ENCODE measurements at regions not wholly inside any gene's neighbourhood (a gene's known extent, or its start where the extent isn't known, plus 50 kb on each side); places are given as distances from the start of the nearest gene placed in this dataset.

DNA sequence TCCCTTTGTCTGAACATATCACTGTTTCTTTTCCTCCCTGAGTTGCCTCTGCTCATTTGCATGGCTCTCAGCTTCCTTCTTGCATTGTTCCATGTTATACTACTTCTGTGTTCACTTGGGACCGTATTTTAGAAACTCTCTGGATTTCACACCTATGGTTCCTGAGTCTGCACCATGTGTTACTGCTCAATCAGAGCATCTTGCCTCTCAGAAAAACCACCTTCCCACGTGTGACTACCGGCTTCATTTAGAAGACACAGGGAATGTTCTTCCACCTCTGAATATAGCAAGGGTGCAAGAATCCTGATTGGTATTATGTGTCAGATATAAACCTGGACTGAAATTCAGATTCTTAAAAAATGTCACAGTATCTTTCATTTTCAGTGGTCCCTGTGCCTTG, 731.2 kb downstream of the TDRD15 start:
- no peak overlapping the region for H3K4me3 ChIP-seq (replicated peaks; ENCODE audit: low read depth, low read length)
- no peak for DNase-seq (ENCODE audit: extremely low read depth, low read depth)
- TF ChIP-seq, protein P1, sequence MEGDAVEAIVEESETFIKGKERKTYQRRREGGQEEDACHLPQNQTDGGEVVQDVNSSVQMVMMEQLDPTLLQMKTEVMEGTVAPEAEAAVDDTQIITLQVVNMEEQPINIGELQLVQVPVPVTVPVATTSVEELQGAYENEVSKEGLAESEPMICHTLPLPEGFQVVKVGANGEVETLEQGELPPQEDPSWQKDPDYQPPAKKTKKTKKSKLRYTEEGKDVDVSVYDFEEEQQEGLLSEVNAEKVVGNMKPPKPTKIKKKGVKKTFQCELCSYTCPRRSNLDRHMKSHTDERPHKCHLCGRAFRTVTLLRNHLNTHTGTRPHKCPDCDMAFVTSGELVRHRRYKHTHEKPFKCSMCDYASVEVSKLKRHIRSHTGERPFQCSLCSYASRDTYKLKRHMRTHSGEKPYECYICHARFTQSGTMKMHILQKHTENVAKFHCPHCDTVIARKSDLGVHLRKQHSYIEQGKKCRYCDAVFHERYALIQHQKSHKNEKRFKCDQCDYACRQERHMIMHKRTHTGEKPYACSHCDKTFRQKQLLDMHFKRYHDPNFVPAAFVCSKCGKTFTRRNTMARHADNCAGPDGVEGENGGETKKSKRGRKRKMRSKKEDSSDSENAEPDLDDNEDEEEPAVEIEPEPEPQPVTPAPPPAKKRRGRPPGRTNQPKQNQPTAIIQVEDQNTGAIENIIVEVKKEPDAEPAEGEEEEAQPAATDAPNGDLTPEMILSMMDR (IDR thresholded peaks at IDR 0.05; ENCODE audit: low read depth, low read length, missing control alignments), result no peak

DNA sequence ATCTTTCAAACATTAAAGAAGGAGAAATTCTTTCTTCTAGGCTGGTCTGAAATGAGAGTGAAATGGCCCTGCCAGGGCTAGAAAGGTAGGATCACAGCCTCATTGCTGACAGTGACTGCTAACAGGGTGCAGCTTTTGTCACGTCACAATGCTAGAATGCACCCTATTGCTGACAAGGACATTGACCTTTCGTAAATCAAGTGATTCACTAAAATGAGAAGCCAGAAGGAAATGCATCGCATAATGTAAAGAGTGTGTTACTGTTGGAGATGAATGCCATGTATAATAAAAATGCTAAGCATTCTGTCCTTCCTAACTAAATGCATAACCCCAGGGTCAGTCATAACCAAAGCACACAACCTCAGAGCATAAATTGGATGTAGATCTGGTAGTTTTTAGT, 732.9 kb downstream of the TDRD15 start:
- no peak for DNase-seq (ENCODE audit: extremely low read depth, low read depth)
- no peak overlapping the region for H3K4me3 ChIP-seq (replicated peaks; ENCODE audit: low read depth, low read length)
- TF ChIP-seq, protein P1 (IDR thresholded peaks at IDR 0.05; ENCODE audit: low read depth, low read length, missing control alignments), result no peak

DNA sequence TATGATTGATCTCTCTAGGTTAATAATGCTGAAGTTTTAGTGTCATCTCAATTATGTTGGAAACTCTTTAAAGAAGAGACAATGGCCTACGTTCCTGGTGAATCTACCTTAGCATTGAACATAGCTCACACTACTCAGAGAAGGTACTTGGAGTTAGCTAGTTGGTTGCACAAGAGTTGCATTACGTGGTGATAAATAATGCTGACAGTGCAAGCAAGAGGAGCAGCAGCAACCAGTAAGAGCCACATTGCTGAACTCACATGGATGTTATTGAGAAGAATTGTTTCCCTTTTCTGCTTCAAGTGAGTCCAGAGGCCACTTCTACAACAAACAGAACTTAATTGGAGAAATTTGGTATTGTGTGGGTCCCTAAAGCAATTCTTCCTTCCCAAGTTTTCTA, 737.1 kb downstream of the TDRD15 start:
- no peak for DNase-seq (ENCODE audit: extremely low read depth, low read depth)
- TF ChIP-seq, protein P1 (IDR thresholded peaks at IDR 0.05; ENCODE audit: low read depth, low read length, missing control alignments), result no peak
- H3K4me3 ChIP-seq (replicated peaks; ENCODE audit: low read depth, low read length), result no peak overlapping the region

DNA sequence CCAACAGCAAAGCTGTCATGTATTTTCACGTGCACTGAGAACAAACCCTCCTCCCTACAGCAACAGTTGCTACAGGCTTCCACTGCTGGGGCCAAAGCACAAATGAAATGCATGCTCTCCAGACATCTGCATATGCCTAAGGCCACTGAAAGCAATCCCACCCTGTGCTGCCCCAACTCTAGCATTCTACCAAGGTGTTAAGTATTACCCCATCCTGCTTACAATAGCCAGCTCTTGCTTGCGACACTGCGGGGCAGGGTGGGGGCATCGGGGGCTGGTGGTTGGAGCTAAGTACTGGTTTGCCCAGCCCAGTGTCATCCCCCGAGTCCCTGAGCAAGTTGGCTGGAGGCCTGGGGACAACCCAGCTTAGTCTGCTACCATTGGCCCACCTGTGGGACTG, 742.5 kb downstream of the TDRD15 start:
- TF ChIP-seq, protein P1 (IDR thresholded peaks at IDR 0.05; ENCODE audit: low read depth, low read length, missing control alignments), result no peak
- H3K4me3 ChIP-seq (replicated peaks; ENCODE audit: low read depth, low read length), result no peak overlapping the region
- no peak for DNase-seq (ENCODE audit: extremely low read depth, low read depth)

DNA sequence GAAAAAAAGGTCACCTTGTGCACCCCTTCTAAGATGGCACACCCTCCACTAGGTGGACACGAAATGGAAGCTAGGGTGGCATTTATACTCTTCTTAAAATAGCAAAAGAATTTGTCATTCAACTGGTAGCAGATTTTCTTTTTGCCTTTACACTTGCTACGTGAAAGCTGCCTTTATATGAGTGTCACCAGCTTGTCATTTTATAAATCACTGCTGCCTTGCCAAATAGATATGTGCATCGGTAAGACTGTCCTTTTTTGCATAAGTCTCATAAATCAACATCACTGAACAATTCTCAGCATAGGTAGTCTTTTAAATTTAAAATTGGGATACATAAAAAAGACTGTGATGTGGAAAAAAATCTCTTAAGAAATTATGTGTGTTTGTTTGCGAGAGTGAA, 764.1 kb downstream of the TDRD15 start:
- TF ChIP-seq, protein P1 (IDR thresholded peaks at IDR 0.05; ENCODE audit: low read depth, low read length, missing control alignments), result no peak
- H3K4me3 ChIP-seq (replicated peaks; ENCODE audit: low read depth, low read length), result no peak overlapping the region
- no peak for DNase-seq (ENCODE audit: extremely low read depth, low read depth)

DNA sequence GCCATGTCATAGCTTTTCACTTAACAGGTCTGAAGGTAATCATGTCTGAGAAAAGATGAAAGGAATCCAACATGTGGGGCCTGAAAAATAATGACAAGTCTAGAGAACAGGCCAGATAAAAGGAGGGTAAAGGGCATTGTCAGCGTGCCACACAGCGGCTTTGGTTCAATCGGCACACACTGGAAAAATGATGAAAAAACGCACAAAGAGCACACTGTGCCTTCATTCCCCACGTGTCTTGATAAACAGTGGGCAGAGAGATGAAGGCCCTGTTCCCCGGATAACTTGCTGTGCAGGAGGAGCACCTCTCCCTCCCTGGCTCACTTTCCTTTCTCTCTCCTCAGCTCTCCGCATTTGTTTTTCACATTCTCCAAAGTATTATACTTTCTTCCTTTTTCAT, 766.3 kb downstream of the TDRD15 start:
- H3K4me3 ChIP-seq (replicated peaks; ENCODE audit: low read depth, low read length), result no peak overlapping the region
- TF ChIP-seq, protein P1 (IDR thresholded peaks at IDR 0.05; ENCODE audit: low read depth, low read length, missing control alignments), result no peak
- no peak for DNase-seq (ENCODE audit: extremely low read depth, low read depth)

DNA sequence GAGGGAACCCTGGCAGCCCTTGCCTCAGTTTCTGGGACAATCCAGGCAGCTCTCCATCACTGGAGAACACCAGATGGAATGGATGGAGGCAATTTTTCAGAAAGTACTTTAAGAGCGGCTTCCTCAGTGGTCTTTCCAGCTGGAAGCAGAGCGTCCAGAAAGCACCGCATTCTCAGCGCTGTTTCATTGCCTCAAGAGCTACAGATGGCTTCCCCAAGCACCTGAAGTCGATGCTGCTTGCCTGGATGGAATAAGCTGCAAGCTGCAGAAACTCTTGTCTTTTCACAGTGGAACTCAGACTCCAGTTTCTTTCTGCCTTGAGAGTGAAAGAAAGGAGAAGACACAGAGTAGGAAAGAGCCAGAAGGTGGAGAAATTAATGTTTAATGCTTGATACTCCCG, 766.9 kb downstream of the TDRD15 start:
- TF ChIP-seq, protein P1 (IDR thresholded peaks at IDR 0.05; ENCODE audit: low read depth, low read length, missing control alignments), result no peak
- DNase-seq (ENCODE audit: extremely low read depth, low read depth), result no peak
- no peak overlapping the region for H3K4me3 ChIP-seq (replicated peaks; ENCODE audit: low read depth, low read length)

All from HFF-Myc (cell line).